Lung (tissue), 11 donors: ENCODE measurements at regions not wholly inside any gene's neighbourhood (a gene's known extent, or its start where the extent isn't known, plus 50 kb on each side); places are given as distances from the start of the nearest gene placed in this dataset.

Experiments
- ATAC-seq: fragments of 200-7000 bp; cut with Tn5 transposase; one replicate; pipeline ENCODE4 v1.9.1; 2020; ENCODE audit warnings: moderate number of reproducible peaks; ENCODE audit not compliant: insufficient read depth, low FRiP score
- DNase-seq, 3 donors: peaks; one replicate each; pipeline ENCODE4 v3.0.0-alpha.2; 2013 to 2017
- H3K27ac ChIP-seq, 2 donors: one replicate each; pipeline ENCODE4 v1.5.1; 2013; ENCODE audit warnings: mild to moderate bottlenecking in 2 of 2, moderate library complexity in 2 of 2, control low read depth in 1 of 2, inconsistent platforms in 1 of 2, low read depth in 1 of 2, low read length in 1 of 2
- H3K27me3 ChIP-seq, 3 donors: one replicate each; pipeline ENCODE4 v1.5.1; 2013; ENCODE audit warnings: low read length in 2 of 3; ENCODE audit not compliant: control insufficient read depth in 3 of 3, insufficient read depth in 3 of 3
- H3K36me3 ChIP-seq, 4 donors: one replicate each; pipeline ENCODE4 v1.5.1; 2013; ENCODE audit warnings: low read length in 4 of 4, mild to moderate bottlenecking in 1 of 4, moderate library complexity in 1 of 4; ENCODE audit not compliant: control insufficient read depth in 4 of 4, insufficient read depth in 4 of 4
- H3K4me1 ChIP-seq, 5 donors: one replicate each; pipeline ENCODE4 v1.5.1; 2013; ENCODE audit warnings: low read length in 5 of 5, mild to moderate bottlenecking in 2 of 5, moderate library complexity in 1 of 5; ENCODE audit not compliant: control insufficient read depth in 5 of 5, insufficient read depth in 5 of 5
- H3K4me3 ChIP-seq: one replicate; pipeline ENCODE4 v1.5.1; 2013; ENCODE audit warnings: mild to moderate bottlenecking, control low read depth, moderate library complexity
- H3K9ac ChIP-seq, 2 donors: one replicate each; pipeline ENCODE4 v1.5.1; 2013; ENCODE audit warnings: low read length in 2 of 2, control low read depth in 1 of 2; ENCODE audit not compliant: insufficient read depth in 1 of 2
- H3K9me3 ChIP-seq, 4 donors: one replicate each; pipeline ENCODE4 v1.5.1; 2013; ENCODE audit warnings: low read length in 3 of 4, mild to moderate bottlenecking in 1 of 4, moderate library complexity in 1 of 4; ENCODE audit not compliant: control insufficient read depth in 4 of 4, insufficient read depth in 3 of 4
- CTCF ChIP-seq: IDR thresholded peaks from 2 replicates; pipeline ENCODE4 v1.5.1; 2012; ENCODE audit warnings: mild to moderate bottlenecking; ENCODE audit errors: control extremely low read depth, extremely low read depth
- WGBS, 2 donors: extraction: QIAGEN DNeasy Blood & Tissue Kit; methylation state at CpG; one replicate each; pipeline ENCODE4 v1.1.7; 2013; 5-methylcytosine and 5-hydroxymethylcytosine counted together
- donor health status: control.
- donor health status: control.
- donor health status: Bipolar disorder and iron deficiency.
- donor health status: healthy.
- donor health status: DM: yes; HTN: yes; CAD: no.

GRCh38 chr20:24775966-24776365 lies 173.1 kb upstream of the CST7 start:
- no peak overlapping the region for H3K27ac ChIP-seq
- H3K36me3 ChIP-seq = no peaks in the 10 kb centered on the region
- no peak overlapping the region for H3K4me3 ChIP-seq
- peaks cover 0 to 13% (median 2%) of the 10 kb centered on the region in 4 donors for H3K9me3 ChIP-seq
- no peak for TF ChIP-seq CTCF
- no peaks in the 10 kb centered on the region for H3K27me3 ChIP-seq
- ATAC-seq (no peak), DNase-seq (no peak)
- H3K9ac ChIP-seq = no peak overlapping the region
- H3K4me1 ChIP-seq = peaks cover 0 to 9% (median 2%) of the 10 kb centered on the region in 5 donors

DNA sequence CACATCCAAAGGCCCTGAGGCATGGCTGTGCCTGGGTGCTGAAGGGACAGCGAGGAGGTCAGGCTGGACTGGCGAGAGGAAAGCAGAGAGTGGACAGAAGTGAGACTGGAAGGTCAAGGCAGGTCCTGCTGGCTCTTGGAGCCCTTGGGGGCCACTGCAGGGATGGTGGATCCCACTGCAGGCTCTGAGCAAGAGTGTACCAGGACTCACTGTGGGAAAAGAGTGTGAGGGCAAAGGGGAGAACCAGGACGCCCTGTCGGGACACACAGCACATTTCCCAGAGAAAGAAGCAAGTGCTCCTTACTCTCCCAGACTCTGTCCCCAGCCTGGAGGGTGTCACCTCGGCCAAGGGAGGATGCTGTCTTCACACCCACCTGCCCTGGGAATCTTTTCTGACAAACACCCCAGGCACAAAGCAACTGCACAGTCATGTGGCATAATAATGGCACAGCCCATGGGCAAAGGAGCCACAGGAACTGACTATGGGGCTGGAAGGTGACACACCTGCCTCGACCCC lies 172.3 kb upstream of the CST7 start:
- H3K4me3 ChIP-seq = no peak overlapping the region
- H3K27me3 ChIP-seq = no peaks in the 10 kb centered on the region
- peaks cover 0 to 13% (median 2%) of the 10 kb centered on the region in 4 donors for H3K9me3 ChIP-seq
- H3K9ac ChIP-seq = no peak overlapping the region
- TF ChIP-seq CTCF = no peak
- no peak for ATAC-seq
- peaks cover 0 to 6% (median 4%) of the 10 kb centered on the region in 5 donors for H3K4me1 ChIP-seq
- H3K27ac ChIP-seq = no peak overlapping the region
- 94% methylated on average over 6 of the region's 6 CpGs for WGBS, 2 donors
- DNase-seq = peak in 1 of 3 donors; percentile 1
- no peaks in the 10 kb centered on the region for H3K36me3 ChIP-seq

DNA sequence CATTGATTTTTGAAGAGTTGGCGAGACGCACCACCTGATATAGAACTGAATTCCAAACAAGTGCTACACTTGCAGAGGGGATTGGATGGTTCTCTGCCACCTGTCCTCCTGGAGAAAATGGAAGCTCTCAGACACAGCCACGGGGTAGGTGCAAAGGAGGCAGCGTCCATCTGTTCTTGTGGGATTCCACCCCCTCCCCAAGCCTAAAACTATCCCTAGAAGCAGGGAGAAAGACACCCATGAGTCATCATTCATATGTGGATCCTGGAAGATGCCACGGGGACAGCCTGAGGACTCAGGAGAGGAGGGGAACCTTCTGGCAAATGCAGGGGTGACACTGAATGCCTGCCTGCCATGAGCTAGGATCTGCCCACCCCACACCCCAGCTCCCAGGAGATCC lies 171.3 kb upstream of the CST7 start:
- H3K36me3 ChIP-seq = no peaks in the 10 kb centered on the region
- no peak for TF ChIP-seq CTCF
- H3K4me3 ChIP-seq = no peak overlapping the region
- H3K9me3 ChIP-seq = peaks cover 0 to 13% (median 2%) of the 10 kb centered on the region in 4 donors
- H3K4me1 ChIP-seq = peaks cover 0 to 14% (median 3%) of the 10 kb centered on the region in 5 donors
- no peaks in the 10 kb centered on the region for H3K27me3 ChIP-seq
- H3K27ac ChIP-seq = no peak overlapping the region
- DNase-seq (no peak), ATAC-seq (no peak)
- H3K9ac ChIP-seq = no peak overlapping the region
- WGBS, 2 donors = 58 to 63% methylated on average over 5 of the region's 5 CpGs

GRCh38 chr20:24778585-24779031 lies 170.5 kb upstream of the CST7 start:
- DNase-seq = peak in 1 of 3 donors; percentile 11
- Histone ChIP-seq H3K36me3 (no peaks in the 10 kb centered on the region), H3K27me3 (no peaks in the 10 kb centered on the region), H3K27ac (no peak overlapping the region), H3K9ac (no peak overlapping the region), H3K4me1 (peaks cover 0 to 15% (median 3%) of the 10 kb centered on the region in 5 donors), H3K4me3 (no peak overlapping the region), H3K9me3 (peaks cover 0 to 13% (median 2%) of the 10 kb centered on the region in 4 donors)
- 16 to 46% methylated on average over 14 of the region's 14 CpGs for WGBS, 2 donors
- TF ChIP-seq CTCF = no peak
- ATAC-seq = no peak
